GM12872 (cell line): ENCODE measurements at regions not wholly inside any gene's neighbourhood (a gene's known extent, or its start where the extent isn't known, plus 50 kb on each side); places are given as distances from the start of the nearest gene placed in this dataset.

Experiments used
- CTCF ChIP-seq: IDR thresholded peaks from 3 replicates; pipeline ENCODE4 v1.5.1; 2011; ENCODE audit warnings: low read depth, mild to moderate bottlenecking, low read length, moderate library complexity; ENCODE audit not compliant: insufficient read depth

DNA sequence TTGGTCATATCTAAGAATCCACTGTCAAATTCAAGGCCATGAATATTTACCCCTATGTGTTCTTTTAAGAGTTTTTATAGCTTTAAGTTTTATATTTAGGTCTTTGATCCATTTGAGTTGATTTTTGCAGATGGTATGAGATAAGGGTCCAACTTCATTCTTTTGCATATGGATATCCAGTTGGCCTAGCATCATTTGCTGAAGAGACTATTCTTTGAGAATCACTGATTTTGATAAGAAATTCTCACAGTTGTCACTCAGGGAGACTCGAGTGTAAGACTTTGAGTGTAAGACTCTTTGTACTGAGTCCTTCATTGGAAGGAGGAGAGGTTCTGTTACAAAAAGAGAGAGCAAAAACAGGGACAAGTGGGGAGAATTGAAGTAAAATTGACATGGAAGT, 74.8 kb downstream of the CBLL2 start:
- TF ChIP-seq CTCF = no peak

GRCh38 chrX:22349116-22349515, 76.4 kb downstream of the CBLL2 start:
- TF ChIP-seq CTCF = no peak

DNA sequence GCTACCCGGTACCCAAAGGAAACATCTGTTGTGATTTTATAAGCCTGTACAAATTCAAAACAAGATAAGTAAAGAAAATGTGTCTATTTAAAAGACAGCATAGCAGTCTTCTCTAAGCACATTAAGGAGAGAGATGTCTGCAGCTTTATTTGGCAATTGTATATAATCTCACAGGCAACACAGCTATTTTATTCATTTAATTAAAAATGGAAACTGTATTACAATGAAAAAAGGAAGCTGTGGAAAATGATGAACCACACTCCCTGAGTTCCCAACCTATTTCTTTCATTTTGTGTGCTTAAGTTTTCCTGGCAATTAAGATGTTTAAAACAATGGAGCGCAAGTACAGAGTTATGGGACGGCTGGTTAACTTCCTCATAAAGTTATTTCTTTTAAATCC, 78.4 kb downstream of the CBLL2 start:
- TF ChIP-seq CTCF = no peak

- TF ChIP-seq CTCF = no peak
Measured at GRCh38 chrX:22351966-22352365, 79.3 kb downstream of the CBLL2 start.

DNA sequence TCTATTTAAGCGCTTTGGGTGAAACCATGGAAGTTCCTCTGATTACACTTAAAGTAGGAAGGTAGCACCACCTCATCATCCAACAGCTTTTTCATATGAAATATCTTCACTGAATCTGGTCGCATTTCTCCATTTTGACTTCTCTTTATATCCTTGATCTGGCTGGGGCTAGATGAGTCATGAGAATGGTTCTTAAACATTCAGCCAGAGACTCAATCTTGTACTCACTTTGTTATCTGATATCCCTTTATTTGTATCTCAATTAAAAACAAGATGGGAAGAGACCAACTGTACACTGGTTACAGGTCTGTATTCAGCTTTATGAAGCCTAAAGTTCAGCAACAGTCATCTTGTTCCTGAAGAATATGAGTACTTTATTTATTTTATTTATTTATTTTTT, 84.9 kb downstream of the CBLL2 start:
- no peak for TF ChIP-seq CTCF

DNA sequence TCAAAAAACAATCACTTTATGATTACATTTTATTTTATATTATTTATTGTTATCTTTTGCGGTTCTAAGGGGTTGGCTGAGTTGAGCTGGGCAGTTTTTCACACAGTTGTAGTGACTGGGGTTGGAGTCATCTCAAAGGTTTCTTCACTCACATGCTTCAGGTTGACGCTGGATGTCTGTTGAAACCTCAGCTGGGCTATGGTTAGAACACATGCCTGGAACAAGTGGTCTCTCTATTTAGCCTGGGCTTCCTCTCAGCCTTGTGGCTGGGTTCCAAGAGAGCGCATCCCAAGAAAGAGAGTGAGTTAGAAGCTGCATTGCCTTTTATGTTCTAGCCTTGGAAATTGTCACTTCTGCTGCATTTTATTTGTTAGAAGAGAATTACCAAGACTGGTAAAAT, 87.4 kb downstream of the CBLL2 start:
- TF ChIP-seq CTCF = no peak

- TF ChIP-seq CTCF = no peak
Measured at GRCh38 chrX:22365460-22365859, 92.7 kb downstream of the CBLL2 start.

- TF ChIP-seq CTCF = no peak
Measured at GRCh38 chrX:22366166-22366702, 93.5 kb downstream of the CBLL2 start.
